ENCODE measurements at regions not wholly inside any gene's neighbourhood (a gene's known extent, or its start where the extent isn't known, plus 50 kb on each side); places are given as distances from the start of the nearest gene placed in this dataset.

- no peaks in the 10 kb centered on the region; the same call in 1 of the 2 replicates for H3K27me3 ChIP-seq (ENCODE audit: control insufficient read depth, insufficient read depth, low read length)
- H3K27ac ChIP-seq (ENCODE audit: low read length): no peak overlapping the region
- DNase-seq (ENCODE audit: low read depth, low spot score): no peak
These were observed 185.2 kb upstream of the APCDD1 start for GRCh38 chr18:10269261-10269660.

GRCh38 chr18:10270151-10270571, 184.3 kb upstream of the APCDD1 start:
- DNase-seq (ENCODE audit: low read depth, low spot score) (no peak), ATAC-seq (no peak)
- Histone ChIP-seq H3K9me3 (ENCODE audit: control insufficient read depth, insufficient read depth, low read depth, low read length) (no peaks in the 10 kb centered on the region), H3K4me3 (ENCODE audit: low read depth in 2 of 2, low read length in 2 of 2) (no peak overlapping the region), H3K27ac (ENCODE audit: low read length) (no peak overlapping the region), H3K4me1 (ENCODE audit: control insufficient read depth, insufficient read depth, low read length) (no peaks in the 10 kb centered on the region), H3K36me3 (ENCODE audit: control insufficient read depth, insufficient read depth, low read length) (no peaks in the 10 kb centered on the region; the same call in 1 of the 2 replicates), H3K27me3 (ENCODE audit: control insufficient read depth, insufficient read depth, low read length) (no peaks in the 10 kb centered on the region; the same call in 1 of the 2 replicates)
- TF ChIP-seq SIN3A (IDR thresholded peaks at IDR 0.05; ENCODE audit: borderline replicate concordance, insufficient read depth, low read depth, low read length) (no peak), REST (IDR thresholded peaks at IDR 0.05; ENCODE audit: insufficient read depth in 1 of 2, low read depth in 2 of 2, low read length in 1 of 2) (no peak), CTCF (IDR thresholded peaks at IDR 0.05) (no peak), POLR2AphosphoS5 (IDR thresholded peaks at IDR 0.05; ENCODE audit: low read depth, low read length) (no peak), TCF7L2 (IDR thresholded peaks at IDR 0.05; ENCODE audit: low read depth, low read length) (no peak)
- POLR2A ChIA-PET: no interaction called here
- in situ Hi-C loops (cut with HindIII; ENCODE audit: low pct_unique_long_range_greater_than_20kb, low sequenced_read_pairs): no loop called here
- CTCF ChIA-PET: no interaction called here
- BruUV-seq (replicated peaks): no TSS peak
- intact Hi-C loops (cut with micrococcal nuclease; ENCODE audit: unreplicated experiment): no loop called here

More at GRCh38 chr18:10269261-10269660, 185.2 kb upstream of the APCDD1 start:
- ATAC-seq: no peak
- no TSS peak for BruUV-seq (replicated peaks)
- intact Hi-C loops (cut with micrococcal nuclease; ENCODE audit: unreplicated experiment): no loop called here
- Histone ChIP-seq H3K9me3 (ENCODE audit: control insufficient read depth, insufficient read depth, low read depth, low read length) (no peaks in the 10 kb centered on the region), H3K36me3 (ENCODE audit: control insufficient read depth, insufficient read depth, low read length) (no peaks in the 10 kb centered on the region; the same call in 1 of the 2 replicates), H3K4me1 (ENCODE audit: control insufficient read depth, insufficient read depth, low read length) (no peaks in the 10 kb centered on the region), H3K4me3 (ENCODE audit: low read depth in 2 of 2, low read length in 2 of 2) (no peak overlapping the region)
- ChIA-PET POLR2A (interaction anchor here (0.5 kb wide), 1 partner anchor 164 kb away, joined by 4 read pairs; no protein-coding TSS in a partner anchor), CTCF (no interaction called here)
- in situ Hi-C loops (cut with HindIII; ENCODE audit: low pct_unique_long_range_greater_than_20kb, low sequenced_read_pairs): no loop called here
- TF ChIP-seq REST (IDR thresholded peaks at IDR 0.05; ENCODE audit: insufficient read depth in 1 of 2, low read depth in 2 of 2, low read length in 1 of 2) (no peak), CTCF (IDR thresholded peaks at IDR 0.05) (no peak)

All from Panc1 (cell line).